Lung (tissue), 11 donors: ENCODE measurements at regions not wholly inside any gene's neighbourhood (a gene's known extent, or its start where the extent isn't known, plus 50 kb on each side); places are given as distances from the start of the nearest gene placed in this dataset.

ENCODE experiments used
- ATAC-seq: fragments of 200-7000 bp; cut with Tn5 transposase; one replicate; pipeline ENCODE4 v1.9.1; 2020; ENCODE audit warnings: moderate number of reproducible peaks; ENCODE audit not compliant: insufficient read depth, low FRiP score
- DNase-seq, 3 donors: peaks; one replicate each; pipeline ENCODE4 v3.0.0-alpha.2; 2013 to 2017
- H3K27ac ChIP-seq, 2 donors: one replicate each; pipeline ENCODE4 v1.5.1; 2013; ENCODE audit warnings: mild to moderate bottlenecking in 2 of 2, moderate library complexity in 2 of 2, control low read depth in 1 of 2, inconsistent platforms in 1 of 2, low read depth in 1 of 2, low read length in 1 of 2
- H3K27me3 ChIP-seq, 3 donors: one replicate each; pipeline ENCODE4 v1.5.1; 2013; ENCODE audit warnings: low read length in 2 of 3; ENCODE audit not compliant: control insufficient read depth in 3 of 3, insufficient read depth in 3 of 3
- H3K36me3 ChIP-seq, 4 donors: one replicate each; pipeline ENCODE4 v1.5.1; 2013; ENCODE audit warnings: low read length in 4 of 4, mild to moderate bottlenecking in 1 of 4, moderate library complexity in 1 of 4; ENCODE audit not compliant: control insufficient read depth in 4 of 4, insufficient read depth in 4 of 4
- H3K4me1 ChIP-seq, 5 donors: one replicate each; pipeline ENCODE4 v1.5.1; 2013; ENCODE audit warnings: low read length in 5 of 5, mild to moderate bottlenecking in 2 of 5, moderate library complexity in 1 of 5; ENCODE audit not compliant: control insufficient read depth in 5 of 5, insufficient read depth in 5 of 5
- H3K4me3 ChIP-seq: one replicate; pipeline ENCODE4 v1.5.1; 2013; ENCODE audit warnings: mild to moderate bottlenecking, control low read depth, moderate library complexity
- H3K9ac ChIP-seq, 2 donors: one replicate each; pipeline ENCODE4 v1.5.1; 2013; ENCODE audit warnings: low read length in 2 of 2, control low read depth in 1 of 2; ENCODE audit not compliant: insufficient read depth in 1 of 2
- H3K9me3 ChIP-seq, 4 donors: one replicate each; pipeline ENCODE4 v1.5.1; 2013; ENCODE audit warnings: low read length in 3 of 4, mild to moderate bottlenecking in 1 of 4, moderate library complexity in 1 of 4; ENCODE audit not compliant: control insufficient read depth in 4 of 4, insufficient read depth in 3 of 4
- WGBS, 2 donors: extraction: QIAGEN DNeasy Blood & Tissue Kit; methylation state at CpG; one replicate each; pipeline ENCODE4 v1.1.7; 2013; 5-methylcytosine and 5-hydroxymethylcytosine counted together
- TF ChIP-seq, protein P1 (sequence below): IDR thresholded peaks from 2 replicates; pipeline ENCODE4 v1.5.1; 2012; ENCODE audit warnings: mild to moderate bottlenecking; ENCODE audit errors: control extremely low read depth, extremely low read depth
- donor health status: control.
- donor health status: control.
- donor health status: Bipolar disorder and iron deficiency.
- donor health status: healthy.
- donor health status: DM: yes; HTN: yes; CAD: no.

DNA sequence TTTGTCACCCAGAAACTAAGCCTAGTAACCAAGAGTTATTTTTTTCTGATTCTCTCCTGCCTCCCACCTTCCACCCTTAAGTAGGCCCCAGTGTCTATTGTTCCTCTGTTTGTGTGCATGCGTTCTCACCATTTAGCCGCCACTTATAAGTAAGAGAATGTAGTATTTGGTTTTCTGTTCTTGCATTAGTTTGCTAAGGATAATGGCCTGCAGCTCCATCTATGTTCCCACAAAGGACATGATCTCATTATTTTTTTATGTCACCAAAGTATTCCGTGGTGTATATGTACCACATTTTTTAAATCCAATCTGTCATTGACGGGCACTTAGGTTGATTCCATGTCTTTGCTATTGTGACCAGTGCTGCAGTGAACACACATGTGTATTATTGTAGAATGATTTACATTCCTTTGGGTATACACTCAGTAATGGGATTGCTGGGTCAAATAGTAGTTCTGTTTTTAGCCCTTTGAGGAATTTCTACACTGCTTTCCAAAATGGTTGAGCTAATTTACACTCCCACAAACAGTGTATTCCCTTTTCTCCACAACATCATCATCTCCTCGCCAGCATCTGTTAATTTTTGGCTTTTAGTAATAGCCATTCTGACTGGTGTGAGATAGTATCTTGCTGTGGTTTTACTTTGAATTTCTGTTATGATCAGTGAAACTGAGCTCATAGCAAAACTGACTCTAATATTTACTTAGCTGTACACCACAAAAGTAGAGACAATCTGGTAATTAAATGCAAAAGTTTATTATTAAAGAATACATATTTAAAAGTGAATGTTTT, 660.1 kb upstream of the SLC8A1 start:
- TF ChIP-seq, protein P1, sequence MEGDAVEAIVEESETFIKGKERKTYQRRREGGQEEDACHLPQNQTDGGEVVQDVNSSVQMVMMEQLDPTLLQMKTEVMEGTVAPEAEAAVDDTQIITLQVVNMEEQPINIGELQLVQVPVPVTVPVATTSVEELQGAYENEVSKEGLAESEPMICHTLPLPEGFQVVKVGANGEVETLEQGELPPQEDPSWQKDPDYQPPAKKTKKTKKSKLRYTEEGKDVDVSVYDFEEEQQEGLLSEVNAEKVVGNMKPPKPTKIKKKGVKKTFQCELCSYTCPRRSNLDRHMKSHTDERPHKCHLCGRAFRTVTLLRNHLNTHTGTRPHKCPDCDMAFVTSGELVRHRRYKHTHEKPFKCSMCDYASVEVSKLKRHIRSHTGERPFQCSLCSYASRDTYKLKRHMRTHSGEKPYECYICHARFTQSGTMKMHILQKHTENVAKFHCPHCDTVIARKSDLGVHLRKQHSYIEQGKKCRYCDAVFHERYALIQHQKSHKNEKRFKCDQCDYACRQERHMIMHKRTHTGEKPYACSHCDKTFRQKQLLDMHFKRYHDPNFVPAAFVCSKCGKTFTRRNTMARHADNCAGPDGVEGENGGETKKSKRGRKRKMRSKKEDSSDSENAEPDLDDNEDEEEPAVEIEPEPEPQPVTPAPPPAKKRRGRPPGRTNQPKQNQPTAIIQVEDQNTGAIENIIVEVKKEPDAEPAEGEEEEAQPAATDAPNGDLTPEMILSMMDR, result no peak
- WGBS, 2 donors, result 77 to 85% methylated on average over 5 of the region's 5 CpGs
- DNase-seq (no peak), ATAC-seq (no peak)
- Histone ChIP-seq H3K9ac (no peak overlapping the region), H3K36me3 (no peaks in the 10 kb centered on the region), H3K27ac (no peak overlapping the region), H3K4me3 (no peak overlapping the region), H3K27me3 (no peaks in the 10 kb centered on the region), H3K9me3 (no peaks in the 10 kb centered on the region), H3K4me1 (no peaks in the 10 kb centered on the region)

DNA sequence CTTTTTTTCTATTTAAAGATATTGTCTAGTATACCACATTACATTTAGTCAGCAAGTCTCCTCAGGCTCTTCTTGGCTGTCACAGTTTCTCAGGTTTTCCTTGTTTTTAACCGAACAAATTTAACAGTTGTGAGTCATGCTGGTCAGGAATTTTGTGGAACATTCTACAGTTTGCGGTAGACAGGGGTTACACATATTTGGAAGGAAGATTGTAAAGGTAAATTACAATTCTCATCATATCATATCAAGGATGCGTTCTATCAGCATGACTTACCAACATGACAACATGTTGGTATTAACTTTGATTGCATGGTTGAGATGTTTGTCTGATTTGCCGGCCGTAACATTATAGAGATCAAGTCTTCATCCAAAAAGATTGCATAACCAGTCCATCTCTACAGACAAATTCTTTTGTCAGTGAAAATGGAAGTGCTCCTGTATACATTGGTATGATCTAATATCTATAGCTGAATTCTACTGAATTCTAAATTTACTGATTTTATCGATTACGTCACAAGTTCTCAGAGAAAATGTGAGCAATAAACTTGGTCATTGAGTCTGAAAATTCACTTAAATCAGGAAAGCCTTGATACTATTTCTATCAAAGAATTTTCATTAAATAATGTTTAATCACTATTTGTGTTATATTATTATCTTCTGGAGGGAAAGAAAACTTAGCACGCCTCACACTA, 664.4 kb upstream of the SLC8A1 start:
- 93 to 96% methylated on average over 8 of the region's 8 CpGs for WGBS, 2 donors
- no peaks in the 10 kb centered on the region for H3K36me3 ChIP-seq

DNA sequence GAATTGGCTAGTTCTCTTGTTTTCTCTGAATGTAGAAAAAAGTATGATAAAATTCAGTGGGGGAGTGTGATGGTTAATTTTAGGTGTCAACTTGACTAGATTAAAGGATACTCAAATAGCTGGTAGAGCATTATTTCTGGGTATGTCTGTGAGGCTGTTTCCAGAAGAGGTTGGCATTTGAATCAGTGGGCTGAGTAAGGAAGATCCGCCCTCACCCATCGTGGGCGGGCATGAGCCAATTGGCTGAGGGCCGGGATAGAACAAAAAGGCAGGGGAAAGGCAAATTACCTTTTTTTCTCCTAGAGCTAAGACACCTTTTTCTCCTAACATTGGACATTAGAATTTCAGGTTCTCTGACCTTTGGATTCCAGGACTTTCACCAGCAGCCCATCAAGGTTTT, 667.6 kb upstream of the SLC8A1 start:
- H3K9me3 ChIP-seq, result no peaks in the 10 kb centered on the region
- H3K4me3 ChIP-seq, result no peak overlapping the region
- H3K27ac ChIP-seq, result no peak overlapping the region
- DNase-seq, result no peak
- TF ChIP-seq, protein P1, result no peak
- no peaks in the 10 kb centered on the region for H3K36me3 ChIP-seq
- H3K9ac ChIP-seq, result no peak overlapping the region
- ATAC-seq, result no peak
- no peaks in the 10 kb centered on the region for H3K27me3 ChIP-seq
- 94 to 96% methylated on average over 4 of the region's 4 CpGs for WGBS, 2 donors
- no peaks in the 10 kb centered on the region for H3K4me1 ChIP-seq

More for the DNA sequence above, 664.4 kb upstream of the SLC8A1 start:
- no peak for ATAC-seq
- Histone ChIP-seq H3K9me3 (no peaks in the 10 kb centered on the region), H3K27ac (no peak overlapping the region), H3K27me3 (no peaks in the 10 kb centered on the region), H3K4me1 (no peaks in the 10 kb centered on the region), H3K4me3 (no peak overlapping the region), H3K9ac (no peak overlapping the region)
- DNase-seq, result no peak
- TF ChIP-seq, protein P1, result no peak
